Stimulated activated naive CD8-positive, alpha-beta T cell treated with anti-CD3 and anti-CD28 coated beads, Interleukin-15, amount 100 ng/mL, for 72 hours (primary cell): ENCODE measurements at regions not wholly inside any gene's neighbourhood (a gene's known extent, or its start where the extent isn't known, plus 50 kb on each side); places are given as distances from the start of the nearest gene placed in this dataset.

Source experiments
- ATAC-seq: fragments of 150-1000 bp; cut with Tn5 transposase; 2 replicates; pipeline ENCODE4 v1.10.0; 2021; ENCODE audit warnings: mild to moderate bottlenecking, moderate library complexity
- DNase-seq, 2 donors: peaks; one replicate each; pipeline ENCODE4 v3.0.0; 2021 to 2022
- H3K27ac Mint-ChIP-seq, 2 donors: one replicate each; pipeline ENCODE4 v1.8.0; 2022; ENCODE audit warnings: mild to moderate bottlenecking in 2 of 2, mixed read lengths in 2 of 2, moderate library complexity in 2 of 2
- H3K27me3 Mint-ChIP-seq: one replicate; pipeline ENCODE4 v1.8.0; 2022; ENCODE audit warnings: mixed read lengths
- H3K4me1 Mint-ChIP-seq: one replicate; pipeline ENCODE4 v1.8.0; 2022; ENCODE audit warnings: mild to moderate bottlenecking, mixed read lengths
- H3K4me3 Mint-ChIP-seq, 2 donors: one replicate each; pipeline ENCODE4 v1.8.0; 2022; ENCODE audit warnings: mild to moderate bottlenecking in 2 of 2, mixed read lengths in 2 of 2, moderate library complexity in 1 of 2
- H3K9me3 Mint-ChIP-seq, 2 donors: one replicate each; pipeline ENCODE4 v1.8.0; 2022; ENCODE audit warnings: mixed read lengths in 2 of 2

DNA sequence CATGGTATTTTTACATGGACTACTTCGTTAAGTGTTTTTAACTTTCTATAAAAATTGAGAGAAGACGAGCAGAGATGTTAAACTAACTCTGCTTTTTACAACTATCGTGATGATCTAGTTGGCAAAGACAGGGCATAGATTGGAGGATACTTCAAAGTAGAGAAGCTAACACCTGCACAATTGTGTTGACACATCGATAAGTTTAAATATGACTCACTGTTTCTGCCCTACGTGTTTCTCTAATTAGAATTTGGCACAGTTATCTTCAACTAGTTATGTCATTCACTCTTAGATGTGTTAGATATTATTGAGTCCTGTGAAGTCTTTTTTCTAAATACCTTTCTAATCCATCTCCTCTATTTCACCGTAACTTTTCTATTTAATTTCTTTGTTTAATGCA is 68.5 kb upstream of the FERD3L start:
- DNase-seq, result no peak

DNA sequence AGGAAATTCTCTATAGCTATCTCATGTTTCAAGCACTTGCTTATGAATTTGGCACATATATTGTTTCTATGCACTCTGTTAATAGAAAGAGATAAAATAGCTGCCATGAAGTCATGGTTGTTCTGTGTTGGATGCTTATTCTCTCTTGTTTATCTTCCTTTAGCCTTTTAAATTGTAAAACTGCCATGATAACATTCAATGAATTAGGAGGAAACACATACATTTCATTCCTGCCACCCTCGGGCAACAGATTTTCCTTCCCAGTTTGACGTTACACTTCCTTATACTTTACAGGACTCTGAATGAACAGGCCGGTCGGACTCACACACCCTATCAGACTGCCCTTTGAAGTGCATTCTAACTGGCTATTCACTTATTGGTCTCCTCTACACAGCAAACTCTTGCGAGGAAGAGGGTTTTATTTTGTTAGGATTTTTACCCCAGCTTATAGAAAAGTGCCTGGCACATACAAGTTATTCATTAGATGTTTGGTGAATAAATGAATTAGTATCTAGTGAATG is 65.7 kb upstream of the FERD3L start:
- no peak overlapping the region for H3K27ac Mint-ChIP-seq
- no peaks in the 10 kb centered on the region for H3K27me3 Mint-ChIP-seq
- no peaks in the 10 kb centered on the region for H3K4me1 Mint-ChIP-seq
- DNase-seq, result no peak
- ATAC-seq, result no peak
- H3K4me3 Mint-ChIP-seq, result no peak overlapping the region
- H3K9me3 Mint-ChIP-seq, result peaks cover 0 to 8% of the 10 kb centered on the region in 2 donors

More for the DNA sequence above, 68.5 kb upstream of the FERD3L start:
- ATAC-seq, result no peak
- H3K4me1 Mint-ChIP-seq, result no peaks in the 10 kb centered on the region
- H3K27ac Mint-ChIP-seq, result no peak overlapping the region
- peaks cover 0 to 8% of the 10 kb centered on the region in 2 donors for H3K9me3 Mint-ChIP-seq
- no peak overlapping the region for H3K4me3 Mint-ChIP-seq
- no peaks in the 10 kb centered on the region for H3K27me3 Mint-ChIP-seq

DNA sequence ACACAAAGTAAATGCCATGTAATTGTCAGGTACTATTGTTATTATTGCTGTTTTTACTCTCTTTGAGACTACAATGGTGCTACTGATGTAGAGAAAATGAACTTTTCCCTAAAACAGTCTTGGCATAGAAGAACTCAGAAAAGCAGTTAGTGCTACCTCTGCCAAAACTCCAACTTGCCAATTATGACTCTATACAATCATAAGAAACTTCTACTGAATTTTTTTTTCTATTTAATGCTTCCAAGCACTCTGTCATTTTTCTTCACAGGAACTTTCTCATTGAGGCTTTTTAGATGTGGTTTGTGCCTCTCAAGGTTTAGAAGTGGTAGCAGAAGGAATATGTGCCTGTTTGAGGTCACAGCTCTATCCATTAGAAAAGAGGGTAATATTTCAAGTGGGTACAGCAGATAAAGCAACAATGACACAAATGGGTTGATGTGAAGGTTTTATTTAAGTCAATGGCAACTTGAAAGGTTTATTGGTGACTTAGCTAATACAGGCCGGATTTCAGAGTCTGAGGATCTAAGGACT is 64.0 kb upstream of the FERD3L start:
- H3K27ac Mint-ChIP-seq, result no peak overlapping the region
- H3K9me3 Mint-ChIP-seq, result peaks cover 0 to 8% of the 10 kb centered on the region in 2 donors
- ATAC-seq, result no peak
- no peak for DNase-seq
- H3K4me3 Mint-ChIP-seq, result no peak overlapping the region
- no peaks in the 10 kb centered on the region for H3K4me1 Mint-ChIP-seq
- no peaks in the 10 kb centered on the region for H3K27me3 Mint-ChIP-seq

DNA sequence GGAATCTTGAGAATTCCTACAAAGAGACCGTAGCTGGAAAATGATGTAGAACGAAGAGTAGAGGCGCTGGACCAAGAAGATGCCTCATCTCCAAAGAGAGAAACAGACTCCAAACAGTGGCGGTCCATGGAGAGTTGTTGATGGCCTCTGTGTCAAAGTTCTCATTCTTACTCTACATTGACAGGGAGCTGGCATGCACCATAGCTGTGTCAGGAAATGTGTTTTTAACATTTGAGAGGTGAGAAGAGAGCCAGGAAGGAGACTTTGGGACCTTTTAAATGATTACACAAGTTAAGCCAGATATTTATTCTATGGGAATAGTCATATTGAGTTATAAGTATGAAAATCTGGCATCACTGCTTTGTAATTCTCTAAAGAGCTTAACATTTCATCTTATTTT is 61.5 kb upstream of the FERD3L start:
- ATAC-seq (no peak), DNase-seq (no peak)
- peaks cover 0 to 2% of the 10 kb centered on the region in 2 donors for H3K9me3 Mint-ChIP-seq
- H3K27ac Mint-ChIP-seq, result no peak overlapping the region
- H3K4me3 Mint-ChIP-seq, result no peak overlapping the region
- H3K27me3 Mint-ChIP-seq, result no peaks in the 10 kb centered on the region
- no peaks in the 10 kb centered on the region for H3K4me1 Mint-ChIP-seq

DNA sequence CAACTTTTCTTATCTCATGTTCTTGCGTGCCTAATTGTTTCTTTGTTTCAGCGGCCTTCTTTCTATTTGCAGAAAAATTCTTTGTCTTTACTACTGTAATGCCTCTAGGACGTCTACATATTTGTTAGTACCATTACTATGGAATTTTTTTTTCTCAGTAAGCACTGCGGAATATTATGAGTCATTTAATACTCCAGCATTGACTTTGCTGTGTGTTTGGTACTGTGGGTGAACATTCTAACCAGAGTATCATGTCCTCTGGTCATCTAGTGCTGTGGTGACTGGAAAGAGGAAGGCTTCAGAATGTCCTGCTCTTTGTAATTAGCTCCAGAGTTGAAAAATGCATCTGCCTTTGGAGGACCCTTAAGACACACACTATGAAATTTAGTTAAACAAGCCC is 58.5 kb upstream of the FERD3L start:
- no peak overlapping the region for H3K4me3 Mint-ChIP-seq
- H3K4me1 Mint-ChIP-seq, result no peaks in the 10 kb centered on the region
- ATAC-seq (no peak), DNase-seq (no peak)
- no peak overlapping the region for H3K27ac Mint-ChIP-seq
- H3K27me3 Mint-ChIP-seq, result no peaks in the 10 kb centered on the region
- H3K9me3 Mint-ChIP-seq, result peaks cover 0 to 5% of the 10 kb centered on the region in 2 donors

DNA sequence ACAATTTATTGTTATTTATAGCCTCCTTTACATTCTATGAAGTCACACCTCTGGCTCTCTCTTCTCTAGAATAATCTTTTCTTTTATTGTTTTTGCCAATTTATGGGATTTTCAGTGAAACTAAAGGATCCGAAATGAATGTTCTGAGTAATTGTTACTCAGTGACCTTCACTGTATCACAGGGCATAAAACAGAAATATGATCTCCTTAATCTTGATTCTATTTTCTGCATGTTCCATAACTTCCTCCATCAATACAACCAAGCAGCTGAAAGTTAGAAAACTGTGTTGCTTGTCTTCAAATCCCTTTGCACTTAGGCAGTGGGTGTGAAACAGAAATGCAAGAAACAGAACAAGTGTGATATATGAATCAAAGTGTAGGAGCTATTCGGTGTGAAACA is 57.4 kb upstream of the FERD3L start:
- Mint-ChIP-seq H3K4me3 (no peak overlapping the region), H3K27me3 (no peaks in the 10 kb centered on the region), H3K4me1 (no peaks in the 10 kb centered on the region), H3K9me3 (peaks cover 0 to 5% of the 10 kb centered on the region in 2 donors), H3K27ac (no peak overlapping the region)
- DNase-seq (no peak), ATAC-seq (no peak)
